ENCODE measurements at regions not wholly inside any gene's neighbourhood (a gene's known extent, or its start where the extent isn't known, plus 50 kb on each side); places are given as distances from the start of the nearest gene placed in this dataset.

DNA sequence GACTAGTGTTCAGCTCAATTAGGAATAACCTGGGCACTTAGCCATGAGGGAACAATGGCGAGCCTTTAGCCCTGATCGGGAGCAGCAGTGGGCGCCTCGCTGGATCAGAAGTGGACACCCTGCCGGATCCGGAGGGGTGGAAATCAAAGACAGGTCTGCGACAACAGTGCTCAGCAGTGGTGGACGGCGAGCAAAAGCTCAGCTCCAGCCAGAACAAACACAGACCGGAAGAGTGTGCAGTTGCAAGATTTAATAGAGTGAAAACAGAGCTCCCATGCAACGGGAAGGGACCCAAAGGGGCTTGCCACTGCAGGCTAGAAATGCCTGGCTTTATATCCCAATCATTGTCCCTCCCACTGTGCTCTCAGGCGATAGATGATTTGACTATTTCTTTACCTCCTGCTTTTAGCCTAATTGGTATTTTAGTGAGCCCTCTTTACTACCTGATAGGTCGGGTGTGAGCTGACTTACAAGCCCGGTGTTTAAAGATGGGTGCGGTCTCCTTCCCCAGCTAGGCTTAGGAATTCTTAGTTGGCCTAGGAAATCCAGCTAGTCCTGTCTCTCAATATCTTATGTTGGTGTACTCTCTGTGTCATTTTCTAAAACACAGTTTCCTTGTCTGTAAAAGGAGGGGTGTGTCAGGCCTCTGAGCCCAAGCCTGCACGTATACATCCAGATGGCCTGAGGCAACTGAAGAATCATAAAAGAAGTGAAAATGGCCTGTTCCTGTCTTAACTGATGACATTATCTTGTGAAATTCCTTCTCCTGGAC, 1258.8 kb upstream of the TENM4 start:
- peak; percentile 33 for DNase-seq (ENCODE audit: low read depth)

DNA sequence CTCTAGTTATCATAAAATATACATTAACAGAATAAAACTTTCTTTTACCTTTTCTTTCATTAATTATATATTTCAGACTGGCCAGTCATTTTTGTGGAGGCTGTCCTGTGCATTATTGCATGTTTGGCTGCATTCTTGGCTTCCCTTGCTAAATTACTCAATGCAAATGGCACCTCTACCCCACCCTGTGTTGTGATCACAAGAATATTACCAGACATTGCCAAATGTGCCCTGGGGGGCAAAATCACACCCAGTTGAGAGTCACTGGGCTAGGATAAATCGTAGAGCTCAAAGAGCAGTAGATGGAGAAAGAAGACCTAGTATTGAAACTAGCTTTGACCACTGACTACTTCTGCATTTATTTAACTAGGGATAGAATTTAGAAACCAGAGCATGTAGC, 1257.8 kb upstream of the TENM4 start:
- DNase-seq (ENCODE audit: low read depth) = peak; percentile 7

DNA sequence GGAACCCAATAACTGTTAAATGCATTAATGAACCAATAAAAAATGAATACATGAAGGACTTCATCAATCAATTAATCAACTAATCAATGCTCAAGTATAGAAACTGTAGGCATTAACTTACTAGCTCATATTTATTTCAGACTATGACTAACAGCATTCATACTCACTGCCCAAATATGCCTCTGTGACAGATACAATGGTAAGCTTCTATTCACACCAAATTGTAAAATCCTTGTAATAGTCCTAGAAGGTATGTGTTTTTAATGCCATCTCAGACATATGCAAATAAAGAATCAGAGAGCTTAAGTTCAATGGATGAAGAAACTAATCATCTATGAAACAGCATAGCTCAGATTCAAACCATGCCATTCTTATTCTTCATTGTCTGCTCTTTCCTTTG, 1253.6 kb upstream of the TENM4 start:
- no peak for DNase-seq (ENCODE audit: low read depth)

DNA sequence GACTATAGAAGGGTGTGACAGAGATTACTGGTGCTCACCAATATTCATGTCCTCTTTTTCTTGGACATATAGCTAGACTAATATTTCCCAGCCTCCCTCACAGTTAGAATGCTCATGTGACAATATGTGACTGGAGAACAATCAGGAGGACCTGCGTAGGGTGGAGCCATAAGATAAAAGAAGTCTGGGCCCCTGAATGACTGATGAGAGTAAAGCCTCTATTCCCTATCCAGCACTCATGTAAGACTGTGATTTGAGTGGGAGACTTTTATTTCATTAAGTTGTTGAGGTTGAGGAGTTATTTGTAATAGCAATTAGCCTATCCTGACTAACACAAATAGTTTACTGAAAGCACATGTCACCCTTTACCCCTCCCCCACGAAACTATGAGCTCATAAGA, 1247.1 kb upstream of the TENM4 start:
- no peak for DNase-seq (ENCODE audit: low read depth)

DNA sequence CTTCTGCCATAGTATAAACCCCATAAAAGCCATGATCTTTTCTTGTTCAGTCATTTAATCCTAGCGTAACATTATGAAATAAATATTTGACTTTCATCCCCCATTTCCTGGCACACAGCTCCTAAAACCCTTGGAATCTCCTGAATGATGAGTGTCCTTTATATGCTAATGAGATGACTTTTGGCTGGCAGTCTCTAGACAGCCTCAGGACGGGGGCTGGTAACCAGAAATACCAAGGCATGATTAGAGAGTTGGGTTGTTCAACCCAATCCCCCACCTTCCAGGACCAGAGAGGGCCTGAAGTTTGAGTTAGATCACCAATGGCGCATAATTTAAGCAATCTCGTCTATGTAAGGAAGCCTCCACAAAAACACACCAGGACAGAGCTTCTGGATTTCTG, 1246.1 kb upstream of the TENM4 start:
- no peak for DNase-seq (ENCODE audit: low read depth)

DNA sequence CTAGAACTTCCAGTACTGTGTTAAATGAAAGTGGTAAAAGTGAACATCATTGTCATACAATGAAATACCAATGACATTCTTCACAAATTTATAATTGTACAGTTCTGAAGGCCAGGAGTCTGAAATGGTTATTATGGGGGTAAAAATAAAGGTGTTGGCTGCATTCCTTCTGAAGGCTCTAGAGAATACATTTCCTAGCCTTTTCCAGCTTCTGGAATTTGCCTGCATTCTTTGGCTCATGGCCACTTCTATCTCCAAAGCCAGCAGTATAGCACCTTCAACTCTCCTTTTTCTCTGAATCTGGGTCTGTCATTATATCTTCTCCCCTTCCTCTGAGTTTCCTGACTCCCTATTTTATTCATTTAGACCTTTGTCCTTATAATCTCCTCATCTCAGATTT, 1232.7 kb upstream of the TENM4 start:
- no peak for DNase-seq (ENCODE audit: low read depth)

DNA sequence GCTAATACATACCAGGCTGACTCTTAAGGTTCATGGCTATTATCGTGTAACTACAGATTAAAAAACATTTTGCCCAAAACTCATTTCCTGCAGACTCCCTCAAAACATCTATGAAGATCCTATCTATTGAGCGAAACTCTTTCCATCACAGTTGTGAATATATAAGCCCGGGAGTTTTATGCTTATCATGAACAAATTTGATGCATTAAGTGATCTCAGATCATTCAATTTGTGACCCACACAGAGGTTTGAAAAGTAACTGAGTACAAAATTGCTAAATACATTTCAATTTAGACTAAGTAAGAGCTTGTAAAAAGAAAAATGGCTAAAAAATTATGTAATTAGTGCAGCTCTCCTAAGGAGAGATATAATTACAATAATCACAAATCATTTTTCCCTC, 1228.8 kb upstream of the TENM4 start:
- no peak for DNase-seq (ENCODE audit: low read depth)

DNA sequence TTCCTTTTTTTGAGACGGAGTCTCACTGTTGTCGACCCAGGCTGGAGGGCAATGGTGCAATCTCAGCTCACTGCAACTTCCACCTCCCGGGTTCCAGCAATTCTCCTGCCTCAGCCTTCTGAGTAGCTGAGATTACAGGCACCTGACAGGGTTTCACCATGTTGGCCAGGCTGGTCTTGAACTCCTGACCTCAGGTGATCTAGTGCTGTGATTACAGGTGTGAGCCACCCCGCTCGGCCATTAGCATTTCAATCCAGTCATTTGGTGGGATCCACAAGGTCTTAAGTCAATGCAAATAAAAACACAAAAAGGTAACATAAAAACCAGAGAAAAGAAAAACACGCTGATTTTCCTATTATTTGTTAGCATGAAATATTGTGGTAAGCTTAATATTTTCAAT, 1227.2 kb upstream of the TENM4 start:
- DNase-seq (ENCODE audit: low read depth) = no peak

DNA sequence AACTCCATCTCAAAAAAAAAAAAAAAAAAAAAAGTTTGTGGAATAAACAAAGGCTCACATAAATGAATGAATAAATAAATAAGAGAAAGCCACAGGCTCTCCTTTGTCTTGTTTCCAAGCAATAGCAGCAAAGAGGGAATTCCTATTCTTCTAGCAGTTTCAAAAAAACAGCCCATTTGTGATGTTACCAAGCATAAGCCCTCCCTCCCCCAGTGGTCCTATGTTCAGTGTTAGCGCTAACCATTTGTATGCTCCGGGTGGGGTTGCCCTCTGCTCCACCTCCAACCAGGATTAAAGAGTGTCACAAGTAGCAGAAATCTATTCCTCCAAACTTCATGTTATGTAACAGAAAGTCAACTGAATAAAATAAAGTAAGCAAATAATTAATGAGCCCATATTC, 1215.0 kb upstream of the TENM4 start:
- DNase-seq (ENCODE audit: low read depth) = no peak

DNA sequence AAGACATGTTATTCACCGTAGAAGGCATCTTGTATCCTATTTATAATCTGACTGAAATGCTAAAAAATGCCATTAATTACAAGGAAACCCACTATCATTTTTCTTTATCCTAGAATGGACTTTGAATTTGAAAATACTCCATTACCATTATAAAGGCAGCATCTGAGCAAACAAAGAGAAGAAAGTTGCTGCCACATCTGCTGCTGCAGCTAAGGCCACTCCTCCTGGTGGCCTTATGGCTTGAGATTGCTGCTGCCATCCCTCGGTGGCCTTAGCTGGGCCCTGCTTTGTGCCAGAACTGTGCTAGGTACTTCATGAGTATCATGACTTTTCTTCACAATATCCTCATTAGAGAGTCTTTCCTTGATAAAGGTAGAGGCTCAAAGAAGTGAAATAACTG, 1210.1 kb upstream of the TENM4 start:
- no peak for DNase-seq (ENCODE audit: low read depth)

DNA sequence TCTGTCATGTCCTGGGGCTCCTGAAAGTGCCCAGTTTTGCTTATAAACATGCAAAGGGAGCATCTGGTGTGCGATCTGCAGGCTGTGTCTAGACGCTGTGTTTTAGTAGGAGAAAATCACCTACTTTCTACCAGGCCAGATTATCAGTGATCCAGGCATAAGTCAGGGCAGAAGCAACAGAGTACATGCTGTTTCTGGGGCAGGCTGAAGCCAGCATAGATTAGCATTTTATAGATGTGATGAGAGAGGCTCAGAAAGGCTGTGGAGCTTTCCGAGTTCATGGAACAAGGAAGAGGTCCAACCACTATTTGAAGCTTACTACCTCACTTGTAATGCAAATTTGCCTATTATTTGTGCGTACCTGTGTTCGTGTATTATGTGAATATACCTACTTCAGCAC, 1208.4 kb upstream of the TENM4 start:
- DNase-seq (ENCODE audit: low read depth) = no peak

DNA sequence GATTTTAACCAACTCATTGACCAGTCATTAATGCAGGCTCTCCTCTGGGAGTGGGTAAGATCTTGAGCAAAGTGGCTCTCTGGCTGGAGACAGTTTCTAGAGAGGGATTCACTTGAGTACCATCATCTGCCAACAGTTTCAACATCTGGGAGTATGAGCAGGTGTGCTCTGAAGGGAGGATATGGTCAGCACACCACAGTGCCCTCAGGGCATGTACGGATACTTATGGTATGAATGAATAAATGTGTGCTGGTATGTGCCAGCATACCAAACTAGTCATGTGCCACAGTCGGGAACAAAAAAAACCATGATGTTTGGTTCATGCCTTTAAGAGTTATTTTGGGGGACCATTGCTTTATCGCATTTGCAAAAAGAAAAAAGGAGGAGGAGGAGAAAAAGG, 1197.5 kb upstream of the TENM4 start:
- peak; percentile 34 for DNase-seq (ENCODE audit: low read depth)

DNA sequence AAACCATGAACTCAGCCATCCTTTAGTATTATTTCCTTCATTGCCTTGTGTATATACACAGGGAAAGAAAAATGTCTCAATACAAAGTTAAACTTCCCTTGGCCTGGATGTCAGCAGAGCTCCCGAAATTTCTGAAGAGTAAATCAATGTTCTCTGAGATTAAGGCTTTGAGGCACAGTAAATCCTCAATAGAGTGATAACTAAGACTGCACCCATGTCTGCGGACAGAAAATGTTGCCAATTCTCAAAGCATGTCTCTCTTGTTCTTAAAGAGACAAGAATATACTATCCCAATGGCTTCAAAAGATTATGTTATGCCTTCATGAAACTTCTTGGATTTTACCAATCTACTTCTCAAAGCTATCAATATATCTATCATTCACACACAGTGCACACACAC, 1196.7 kb upstream of the TENM4 start:
- DNase-seq (ENCODE audit: low read depth) = no peak

DNA sequence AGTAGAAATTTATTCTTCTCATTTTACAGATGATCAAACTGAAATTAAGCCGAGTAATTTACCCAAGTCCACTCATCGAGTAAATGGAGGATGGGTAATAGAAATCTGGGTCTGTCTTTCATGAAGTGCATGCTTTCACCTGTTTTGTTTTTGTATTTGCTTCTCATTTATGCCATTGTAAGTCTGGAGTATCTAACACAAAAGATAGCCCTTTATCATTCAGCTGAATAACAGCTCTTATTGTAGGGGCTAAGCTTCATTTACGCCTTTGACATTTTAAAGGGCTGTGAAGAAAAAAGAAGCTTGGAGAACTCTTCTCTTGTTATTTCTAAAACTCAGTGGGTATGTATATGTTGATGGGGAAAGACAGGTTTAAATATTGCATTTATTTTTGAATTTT, 1196.2 kb upstream of the TENM4 start:
- DNase-seq (ENCODE audit: low read depth) = no peak

DNA sequence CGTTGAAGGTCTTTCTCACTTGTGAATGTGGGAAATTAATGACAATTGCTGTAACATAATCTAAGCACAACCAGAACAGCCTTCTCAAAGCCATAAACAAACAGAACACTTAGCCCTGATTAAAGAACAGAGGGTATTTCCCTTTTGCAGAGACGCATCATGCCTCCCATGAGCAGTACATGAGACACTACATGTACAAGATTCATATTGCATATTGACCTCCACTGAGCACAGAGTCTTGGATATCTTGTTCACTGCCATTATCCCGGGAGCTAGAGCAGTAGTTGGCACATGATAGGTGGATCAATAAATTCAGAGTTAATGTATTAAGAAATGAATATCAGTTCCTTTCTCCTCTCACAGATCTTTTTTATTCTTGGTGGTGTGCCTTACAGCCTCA, 1194.3 kb upstream of the TENM4 start:
- no peak for DNase-seq (ENCODE audit: low read depth)

DNA sequence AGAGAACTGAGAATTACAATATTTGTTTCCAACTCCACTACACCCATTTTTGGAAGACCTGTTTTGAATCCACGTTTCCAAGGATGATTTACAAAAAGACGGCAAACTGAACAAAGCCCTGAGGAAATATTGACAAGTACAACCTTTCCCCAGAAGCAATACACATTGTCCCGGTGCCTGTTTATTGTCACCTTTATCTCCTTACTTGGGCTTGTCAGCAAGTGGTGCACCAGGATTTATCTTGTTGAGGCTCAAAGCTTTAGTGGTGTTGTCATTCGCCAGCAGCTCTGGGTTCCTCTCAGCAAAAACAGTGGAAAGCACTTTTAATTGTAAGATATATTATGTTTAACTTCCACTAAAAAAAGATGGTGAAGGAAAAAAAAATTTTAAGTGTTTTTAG, 1191.9 kb upstream of the TENM4 start:
- no peak for DNase-seq (ENCODE audit: low read depth)

DNA sequence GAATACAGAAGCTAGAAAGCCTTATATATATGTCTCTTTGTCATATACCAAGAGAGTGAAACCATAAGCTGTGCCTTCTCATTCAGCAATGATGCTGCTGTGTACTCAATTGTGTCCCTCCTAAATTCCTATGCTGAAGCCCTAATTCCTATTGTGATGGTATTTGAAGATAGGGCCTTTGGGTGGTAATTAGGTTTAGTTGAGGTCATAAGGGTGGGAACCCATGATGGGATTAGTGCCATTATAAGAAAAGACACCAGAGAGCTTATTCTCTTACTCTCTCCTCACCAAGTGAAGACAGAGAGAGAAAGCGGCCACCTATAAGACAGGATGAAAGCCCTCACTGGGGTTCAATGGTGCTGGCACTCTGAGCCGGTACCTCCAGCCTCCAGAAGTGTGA, 1191.3 kb upstream of the TENM4 start:
- no peak for DNase-seq (ENCODE audit: low read depth)

DNA sequence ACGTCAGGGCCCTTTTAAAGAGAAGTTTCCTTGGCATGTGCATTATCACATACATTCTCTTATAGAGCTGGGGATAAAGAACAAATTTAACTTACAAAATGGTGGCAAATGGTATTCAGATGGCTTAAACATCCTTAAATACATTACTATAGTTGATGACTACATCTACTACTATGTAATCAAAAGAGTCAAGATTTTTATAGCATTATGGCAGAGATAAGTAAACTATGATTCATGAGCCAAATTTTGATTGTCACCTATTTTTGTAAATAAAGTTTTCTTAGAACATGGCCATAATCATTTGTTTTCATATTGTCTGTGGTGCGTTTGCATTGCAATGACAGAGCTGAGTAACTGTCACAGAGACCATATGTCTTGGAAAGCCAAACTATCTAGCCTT, 1188.6 kb upstream of the TENM4 start:
- no peak for DNase-seq (ENCODE audit: low read depth)

DNA sequence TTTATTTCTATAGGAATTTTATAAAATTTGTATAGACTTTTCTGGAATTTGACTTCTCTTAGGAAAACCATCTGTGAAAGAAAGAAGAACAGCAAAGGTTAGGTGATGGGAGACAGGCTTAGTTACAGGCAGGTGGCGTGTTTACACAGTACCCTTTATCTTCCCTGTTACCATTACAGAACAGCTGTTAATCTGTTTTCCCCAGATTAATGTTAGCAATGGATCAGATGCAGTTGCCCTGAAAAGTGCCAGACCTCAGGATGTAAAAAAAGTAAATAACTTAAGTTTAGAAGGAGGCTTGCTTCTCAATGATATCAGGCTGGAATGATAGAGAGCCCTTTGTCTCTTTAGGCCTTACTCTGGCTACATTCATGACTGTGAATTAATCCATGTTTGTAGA, 1186.5 kb upstream of the TENM4 start:
- DNase-seq (ENCODE audit: low read depth) = no peak

DNA sequence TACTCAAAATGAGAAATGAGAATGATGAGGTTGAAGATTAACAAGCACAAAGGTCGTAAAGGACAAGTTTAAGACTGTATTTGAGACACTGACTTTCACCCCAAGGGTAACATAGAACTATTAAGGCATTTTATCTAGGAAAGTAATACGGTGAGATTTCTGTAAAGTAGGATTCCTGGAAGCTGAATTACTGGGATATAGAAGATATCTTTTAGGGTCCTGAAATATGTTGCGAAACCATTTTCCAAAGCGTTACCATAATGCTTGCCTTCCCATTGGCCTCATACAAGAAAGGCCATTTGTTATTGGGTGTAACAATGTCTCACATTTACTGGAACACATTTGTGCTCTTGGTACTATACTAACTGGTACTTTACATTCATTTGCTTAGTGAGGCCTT, 1185.9 kb upstream of the TENM4 start:
- no peak for DNase-seq (ENCODE audit: low read depth)

DNA sequence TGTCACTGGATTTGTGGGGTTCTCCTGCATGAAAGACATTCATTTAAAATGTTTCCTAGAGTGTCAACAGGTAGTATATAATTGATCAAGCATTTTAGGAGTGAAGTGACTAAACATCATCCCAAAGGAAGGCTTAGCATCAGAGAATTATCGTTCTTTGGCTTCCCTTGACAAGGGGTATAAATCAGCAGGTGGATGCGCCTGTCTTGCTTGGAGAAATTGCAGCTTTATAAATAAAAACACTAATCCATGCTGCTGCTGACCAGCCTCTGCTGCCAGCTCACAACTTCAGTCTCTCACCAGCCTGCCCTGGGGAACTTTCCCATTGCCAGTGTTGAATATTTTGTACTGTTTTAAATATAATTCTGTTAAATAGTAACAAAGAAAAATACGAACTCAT, 1184.7 kb upstream of the TENM4 start:
- DNase-seq (ENCODE audit: low read depth) = no peak

DNA sequence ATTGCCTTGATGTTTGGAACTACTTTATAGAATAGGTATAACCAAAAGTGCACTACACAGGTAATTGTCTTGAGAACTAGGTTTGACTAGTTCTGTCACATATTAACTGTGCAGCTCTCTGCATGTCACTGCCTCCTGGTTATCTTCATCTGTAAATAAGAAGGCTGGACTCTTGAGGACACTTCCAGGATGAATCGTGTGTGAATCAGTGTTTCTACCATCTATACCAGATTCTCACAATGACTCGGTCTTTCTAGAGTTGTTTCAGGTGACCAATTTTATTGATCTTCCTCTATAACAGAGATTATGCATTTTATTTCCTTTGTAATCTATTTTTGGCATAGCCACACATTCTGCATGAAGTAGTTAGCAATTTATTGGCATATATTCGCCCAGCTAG, 1181.0 kb upstream of the TENM4 start:
- no peak for DNase-seq (ENCODE audit: low read depth)

DNA sequence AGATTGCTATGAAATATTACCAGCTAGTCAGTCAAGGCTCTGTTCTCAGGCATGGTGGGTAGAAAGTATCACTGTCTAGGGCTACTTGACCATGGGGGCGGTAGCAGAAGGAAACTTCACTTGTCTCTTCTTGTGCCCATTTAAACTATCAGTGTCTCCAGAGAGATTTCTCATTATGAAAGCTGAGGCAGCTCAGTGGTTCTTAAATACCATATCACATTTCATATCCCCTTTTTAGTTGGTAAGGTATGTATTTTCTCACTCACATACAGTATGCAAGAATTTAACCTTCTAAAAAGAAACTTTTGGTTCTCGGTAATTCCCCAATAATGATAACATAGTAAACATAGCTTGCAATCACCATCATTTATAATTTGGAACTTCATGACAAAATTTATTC, 1180.0 kb upstream of the TENM4 start:
- DNase-seq (ENCODE audit: low read depth) = no peak

DNA sequence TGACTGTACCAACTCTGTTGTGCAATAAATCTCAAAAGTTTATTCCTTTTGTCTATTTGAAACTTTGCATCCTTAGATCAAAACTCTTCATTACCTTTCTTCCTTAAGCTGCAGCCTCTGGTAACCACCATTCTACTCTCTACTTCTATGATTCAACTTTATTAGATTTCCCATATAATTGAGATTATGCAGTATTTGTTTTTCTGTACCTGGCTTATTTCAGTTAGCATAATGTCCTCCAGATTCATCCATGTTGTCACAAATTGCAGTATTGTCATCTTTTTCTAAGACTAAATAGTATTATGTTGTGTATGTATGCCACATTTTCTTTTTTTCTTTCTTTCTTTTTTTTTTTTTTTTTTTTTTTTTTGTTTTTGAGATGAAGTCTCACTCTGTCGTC, 1176.3 kb upstream of the TENM4 start:
- no peak for DNase-seq (ENCODE audit: low read depth)

All from RPMI7951 (cell line).